ENCODE measurements at regions not wholly inside any gene's neighbourhood (a gene's known extent, or its start where the extent isn't known, plus 50 kb on each side); places are given as distances from the start of the nearest gene placed in this dataset.
"Not testable (repeated sequence)": the region's sequence is repeated elsewhere in the genome, so short reads cannot be mapped to it uniquely, and the experiment has no call there.

GRCh38 chr15:75100679-75101078, 77.3 kb downstream of the PPCDC start:
- no peak for DNase-seq

DNA sequence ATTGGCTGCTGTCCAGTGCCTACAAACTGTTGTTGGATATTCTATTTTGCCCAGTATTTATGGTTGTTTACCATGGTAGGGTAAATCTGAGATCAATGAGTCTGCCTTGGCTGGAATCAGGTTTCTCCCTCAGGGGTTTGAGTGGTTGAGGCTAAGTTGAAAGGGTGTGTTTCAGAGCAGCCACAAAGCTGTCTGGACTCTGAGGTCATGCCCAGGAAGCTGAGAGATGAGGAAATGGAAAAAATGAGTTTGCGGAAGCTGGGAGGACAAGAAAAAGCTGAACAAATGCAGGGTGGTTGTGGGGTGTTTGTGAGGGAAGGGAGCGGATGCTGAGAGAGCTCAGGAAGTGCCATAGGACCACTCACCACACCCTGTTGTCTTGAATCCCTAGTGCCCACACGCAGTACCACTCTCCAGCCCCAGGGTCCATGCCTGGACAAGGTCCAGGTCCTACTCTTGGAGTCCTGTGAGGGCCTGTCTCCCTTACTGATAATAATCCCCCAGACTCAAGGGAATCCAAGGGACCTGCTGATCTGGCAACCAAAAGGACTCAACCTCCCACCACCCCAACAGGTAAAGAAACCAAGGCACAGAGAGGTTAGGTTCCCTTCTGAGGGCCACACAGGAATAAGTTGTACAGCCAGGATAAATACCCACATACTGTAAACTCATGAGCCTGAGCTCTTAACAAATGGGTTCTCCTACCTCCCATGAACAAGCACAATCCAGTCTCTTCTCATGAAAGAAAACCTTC, 81.6 kb downstream of the PPCDC start:
- DNase-seq = no peak

DNA sequence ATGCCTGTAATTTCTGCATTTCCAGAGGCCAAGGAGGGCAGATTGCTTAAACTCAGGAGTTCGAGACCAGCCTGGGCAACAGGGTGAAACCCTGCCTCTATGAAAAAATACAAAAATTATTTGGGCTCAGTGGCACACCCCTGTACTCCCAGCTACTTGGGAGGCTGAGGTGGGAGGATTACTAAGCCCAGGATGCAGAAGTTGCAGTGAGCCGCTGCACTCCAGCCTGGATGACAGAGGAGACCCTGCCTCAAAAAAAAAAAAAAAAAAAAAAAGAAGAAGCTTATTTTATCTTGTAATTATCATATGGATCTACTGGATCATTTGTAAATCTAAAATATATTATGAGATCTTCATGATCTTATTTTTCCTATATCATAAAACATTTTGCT, 84.1 kb downstream of the PPCDC start:
- peak; percentile 32 for DNase-seq

GRCh38 chr15:75107908-75108838, 84.8 kb downstream of the PPCDC start:
- peak; percentile 86 for DNase-seq

- peak; percentile 51 for DNase-seq
Observed at GRCh38 chr15:75109021-75109735, 85.8 kb downstream of the PPCDC start.

DNA sequence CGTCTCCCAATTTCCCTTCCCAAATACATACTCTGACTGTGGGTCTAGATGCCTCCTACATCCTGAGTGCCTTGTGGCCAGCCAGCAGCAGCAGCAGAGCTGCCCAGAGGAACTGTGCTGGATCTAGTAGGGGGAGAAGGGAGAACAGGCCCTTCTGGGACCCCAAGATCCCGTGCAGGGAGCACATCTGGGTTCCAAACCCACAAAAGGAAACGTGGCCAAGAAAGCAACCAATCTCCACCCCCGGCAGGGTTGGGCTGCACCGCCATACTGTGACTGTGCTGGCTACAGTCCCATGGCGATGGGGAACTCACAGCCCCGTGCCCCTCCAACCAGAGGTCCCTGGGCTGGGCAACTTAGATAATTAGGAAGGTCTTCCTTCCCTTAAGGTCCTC, 86.3 kb downstream of the PPCDC start:
- DNase-seq = no peak

GRCh38 chr15:75112278-75112847, 89.0 kb downstream of the PPCDC start:
- DNase-seq = no peak

GRCh38 chr15:75112848-75113492, 88.7 kb upstream of the C15orf39 start:
- no peak for DNase-seq

GRCh38 chr15:75114327-75114726, 87.4 kb upstream of the C15orf39 start:
- DNase-seq = no peak

GRCh38 chr15:75114796-75115195, 86.9 kb upstream of the C15orf39 start:
- DNase-seq = no peak

DNA sequence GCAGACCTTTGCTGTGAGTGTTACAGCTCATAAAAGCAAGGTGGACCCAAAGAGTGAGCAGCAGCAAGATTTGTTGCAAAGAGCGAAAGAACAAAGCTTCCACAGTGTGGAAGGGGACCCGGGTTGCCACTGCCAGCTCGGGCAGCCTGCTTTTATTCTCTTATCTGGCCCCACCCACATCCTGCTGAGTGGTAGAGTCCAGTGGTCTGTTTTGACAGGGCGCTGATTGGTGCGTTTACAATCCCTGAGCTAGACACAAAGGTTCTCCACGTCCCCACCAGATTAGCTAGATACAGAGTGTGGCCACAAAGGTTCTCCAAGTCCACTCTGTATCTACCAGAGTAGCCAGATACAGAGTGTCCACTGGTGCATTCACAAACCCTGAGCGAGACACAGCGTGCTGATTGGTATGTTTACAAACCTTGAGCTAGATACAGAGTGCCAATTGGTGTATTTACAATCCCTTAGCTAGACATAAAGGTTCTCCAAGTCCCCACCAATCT, 86.2 kb upstream of the C15orf39 start:
- DNase-seq = not testable (repeated sequence)

GRCh38 chr15:75116143-75116542, 85.5 kb upstream of the C15orf39 start:
- not testable (repeated sequence) for DNase-seq

GRCh38 chr15:75117993-75118392, 83.7 kb upstream of the C15orf39 start:
- no peak for DNase-seq

- not testable (repeated sequence) for DNase-seq
Observed at GRCh38 chr15:75119312-75119711, 82.4 kb upstream of the C15orf39 start.

GRCh38 chr15:75121491-75121890, 80.2 kb upstream of the C15orf39 start:
- DNase-seq = no peak

- no peak for DNase-seq
Observed at GRCh38 chr15:75123395-75123794, 78.3 kb upstream of the C15orf39 start.

DNA sequence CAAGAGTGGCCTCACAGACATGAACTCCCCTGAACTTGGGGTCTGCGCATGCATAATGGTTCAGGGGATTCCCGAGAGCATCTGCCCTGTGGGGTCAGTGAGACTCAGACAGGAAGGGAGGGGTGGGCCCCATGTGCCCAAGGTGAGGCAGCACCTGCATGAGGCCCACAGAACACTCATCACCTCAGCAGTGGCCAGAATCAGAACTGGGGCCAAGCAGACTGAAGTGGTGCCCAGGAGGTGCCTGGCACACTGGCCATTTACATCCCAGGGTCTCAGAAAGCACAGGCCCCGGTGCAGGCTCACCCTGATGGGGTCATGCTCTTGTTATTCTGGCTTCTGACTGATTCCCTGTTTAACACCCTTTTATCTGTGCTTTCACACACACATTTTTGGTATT, 77.4 kb upstream of the C15orf39 start:
- DNase-seq = not testable (repeated sequence)

- no peak for DNase-seq
Observed at GRCh38 chr15:75125935-75126334, 75.7 kb upstream of the C15orf39 start.

GRCh38 chr15:75126864-75127580, 74.7 kb upstream of the C15orf39 start:
- no peak for DNase-seq

- DNase-seq = no peak
Observed at GRCh38 chr15:75129788-75130187, 71.9 kb upstream of the C15orf39 start.

DNA sequence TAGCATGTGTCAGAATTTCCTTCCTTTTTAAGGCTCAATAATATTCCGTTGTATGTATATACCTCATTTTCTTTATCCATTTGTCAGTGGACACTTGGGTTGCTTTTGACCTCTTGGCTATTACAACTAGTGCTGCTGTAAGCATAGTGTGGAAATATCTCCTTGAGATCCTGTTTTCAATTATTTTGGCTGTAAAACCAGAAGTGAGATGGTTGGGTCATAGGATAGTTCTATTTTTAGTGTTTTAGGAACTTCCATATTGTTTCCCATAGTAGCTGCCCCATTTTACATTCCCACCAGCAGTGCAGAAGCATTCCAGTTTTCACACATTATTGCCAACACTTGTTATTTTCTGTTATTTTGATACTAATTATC, 70.4 kb upstream of the C15orf39 start:
- DNase-seq = no peak

DNA sequence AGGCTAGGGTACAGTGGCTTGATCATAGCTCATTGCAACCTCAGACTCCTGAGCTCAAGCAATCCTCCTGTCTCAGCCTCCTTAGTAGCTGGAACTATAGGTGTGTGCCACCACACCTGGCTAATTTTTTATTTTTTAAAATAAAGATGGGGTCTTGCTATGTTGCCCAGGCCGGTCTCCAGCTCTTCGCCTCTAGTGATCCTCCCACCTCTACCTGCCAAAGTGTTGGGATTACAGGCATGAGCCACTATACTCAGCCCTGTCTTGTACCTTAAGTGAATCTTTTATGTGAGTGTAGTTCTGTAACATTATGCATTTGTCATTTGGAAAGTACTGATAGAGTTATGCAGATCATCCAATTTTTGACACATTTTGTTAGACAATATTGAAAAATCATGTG, 66.9 kb upstream of the C15orf39 start:
- DNase-seq = no peak

Measured in activated CD8-positive, alpha-beta memory T cell treated with anti-CD3 and anti-CD28 coated beads, Interleukin-2, amount 50 U/mL, for 48 hours (primary cell).